GM18873 (cell line): ENCODE measurements at regions not wholly inside any gene's neighbourhood (a gene's known extent, or its start where the extent isn't known, plus 50 kb on each side); places are given as distances from the start of the nearest gene placed in this dataset.
"Not testable (repeated sequence)": the region's sequence is repeated elsewhere in the genome, so short reads cannot be mapped to it uniquely, and the experiment has no call there.

Experiments used
- ATAC-seq: cut with Tn5 transposase; IDR thresholded peaks from one replicate; pipeline ENCODE4 v1.9.1; 2021; ENCODE audit warnings: mild to moderate bottlenecking, moderate library complexity, moderate number of reproducible peaks; ENCODE audit not compliant: unreplicated experiment, low FRiP score

- ATAC-seq, result no peak
These were observed 234.2 kb downstream of the TOX3 start for GRCh38 chr16:52312716-52313115.

DNA sequence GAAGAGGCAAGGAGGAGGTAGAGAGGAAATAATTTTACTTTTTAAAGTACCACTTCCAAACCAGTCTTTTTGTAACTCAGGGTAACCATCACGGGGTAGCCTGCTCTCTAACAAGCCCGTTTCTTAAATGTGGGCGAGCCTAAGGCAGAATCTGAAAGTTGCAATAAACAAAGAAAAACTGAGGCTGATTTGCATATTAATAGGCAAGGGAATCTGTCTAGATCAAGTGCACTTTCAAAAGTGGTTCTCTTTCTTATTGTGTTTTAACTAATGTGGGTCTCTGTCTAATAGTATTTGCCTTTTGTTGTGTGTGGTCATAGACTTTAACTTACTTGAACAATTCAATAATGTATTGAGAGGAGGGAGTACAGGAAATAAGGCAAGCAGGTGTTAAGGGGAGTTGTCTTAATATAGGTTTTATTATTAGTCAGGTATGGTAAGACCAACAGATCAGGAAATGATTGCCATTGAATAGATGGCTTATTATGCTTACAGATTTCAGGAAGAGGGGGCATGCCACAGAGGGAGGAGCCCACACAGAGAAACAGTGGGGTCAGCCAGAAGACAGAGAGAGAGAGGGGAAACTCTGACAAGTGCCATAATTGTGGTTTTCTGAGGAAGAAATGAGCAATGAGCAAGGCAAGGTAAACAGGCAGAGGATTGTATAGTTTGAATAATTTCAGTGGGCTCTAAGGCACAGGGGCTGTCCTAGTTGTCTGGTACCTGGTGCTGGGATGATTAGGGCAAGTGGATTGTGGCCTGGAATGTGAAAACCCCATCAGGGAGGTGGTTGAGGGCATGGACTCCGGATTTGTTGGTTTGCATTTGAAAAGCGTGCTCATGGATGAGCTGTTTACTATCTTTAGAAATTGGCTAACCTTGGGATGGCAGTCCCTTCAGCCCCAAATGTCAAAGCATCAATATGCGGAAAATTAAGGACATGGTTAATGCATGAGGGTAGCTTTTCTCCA, 237.2 kb downstream of the TOX3 start:
- ATAC-seq, result no peak

GRCh38 chr16:52308051-52308450, 238.9 kb downstream of the TOX3 start:
- no peak for ATAC-seq

GRCh38 chr16:52301026-52301425, 245.9 kb downstream of the TOX3 start:
- no peak for ATAC-seq

DNA sequence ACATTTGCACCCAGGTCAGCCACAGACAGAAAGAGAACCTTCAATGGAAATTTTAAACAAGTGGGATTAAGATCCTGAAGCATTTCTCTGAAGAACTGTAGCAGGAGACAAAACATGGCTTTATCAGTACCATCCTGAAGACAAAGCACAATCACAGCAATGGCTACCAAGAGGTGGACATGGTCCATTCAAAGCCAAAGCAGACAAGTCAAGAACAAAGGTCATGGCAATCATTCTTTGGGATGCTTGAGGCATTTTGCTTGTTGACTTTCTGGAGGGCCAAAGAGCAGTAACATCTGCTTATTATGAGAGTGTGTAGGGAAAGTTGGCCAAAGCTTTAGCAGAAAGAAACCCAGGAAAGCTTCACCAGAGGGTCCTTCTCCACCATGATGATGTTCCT, 248.2 kb downstream of the TOX3 start:
- ATAC-seq, result no peak

DNA sequence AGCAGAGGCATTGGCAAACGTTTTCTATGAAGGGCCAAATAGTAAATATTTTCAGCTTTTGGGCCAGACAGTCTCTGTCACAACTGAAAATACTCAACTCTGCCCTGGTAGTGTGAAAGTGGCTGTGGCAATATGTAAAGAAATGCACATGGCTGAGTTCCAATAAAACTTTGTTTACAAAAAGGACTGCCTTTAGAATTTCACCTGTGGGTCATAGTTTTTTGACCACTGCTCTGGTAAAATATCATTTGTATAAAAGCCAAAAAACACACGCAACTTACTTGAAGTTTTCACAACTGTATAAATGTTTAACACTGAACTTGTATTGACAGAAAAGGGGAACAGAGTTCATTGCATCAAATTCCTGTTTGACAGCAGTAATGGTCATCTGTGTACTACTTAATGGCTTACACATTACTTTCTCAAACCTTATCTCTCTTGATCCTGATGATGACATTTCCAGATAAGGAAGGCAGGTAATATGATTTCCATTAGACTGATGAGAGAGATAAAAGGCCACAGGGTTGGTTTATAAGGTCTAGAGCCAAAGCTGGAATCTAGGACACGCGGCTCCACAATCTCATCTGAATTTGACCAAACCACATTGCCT, 250.1 kb downstream of the TOX3 start:
- ATAC-seq, result not testable (repeated sequence)

- ATAC-seq, result no peak
These were observed 250.9 kb downstream of the TOX3 start for GRCh38 chr16:52296076-52296475.

GRCh38 chr16:52294660-52295059, 252.3 kb downstream of the TOX3 start:
- ATAC-seq, result no peak

- ATAC-seq, result no peak
These were observed 253.7 kb downstream of the TOX3 start for GRCh38 chr16:52293204-52293603.

DNA sequence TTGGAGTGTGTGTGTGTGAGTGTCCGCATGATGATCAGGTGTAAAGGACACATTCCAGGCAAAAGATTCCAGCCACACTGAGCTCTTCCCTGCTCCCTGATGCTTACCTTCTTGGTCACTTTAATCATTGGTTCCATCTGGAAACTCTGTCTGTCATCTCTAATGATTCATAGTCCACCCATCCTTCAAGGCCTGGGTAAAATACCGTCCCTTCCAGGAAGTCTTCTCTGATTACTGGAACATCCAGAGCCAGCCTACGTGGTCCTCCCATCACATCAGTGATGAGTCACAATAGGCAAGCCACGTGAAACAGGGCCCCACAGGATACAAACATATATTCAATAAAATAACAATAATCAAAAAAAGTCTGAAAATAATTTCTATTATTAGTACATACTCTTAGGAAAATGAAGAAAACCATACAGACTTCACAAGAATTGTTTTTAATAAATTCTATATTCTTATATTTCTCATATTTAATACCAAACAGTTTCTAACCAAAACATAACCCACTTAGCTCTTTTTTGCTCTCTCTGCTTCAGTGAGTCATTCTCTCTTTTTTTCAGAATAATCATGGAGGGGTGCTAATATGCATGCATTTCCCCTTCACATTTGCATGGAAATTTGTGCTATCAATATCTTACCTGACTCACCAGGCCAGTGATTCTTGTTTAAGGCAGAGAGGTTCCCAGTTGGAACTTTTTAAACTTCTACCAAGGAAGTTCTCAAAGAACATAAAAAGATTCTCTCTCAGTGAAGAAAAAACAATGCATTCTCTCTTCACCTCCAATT, 263.2 kb downstream of the TOX3 start:
- ATAC-seq, result no peak

GRCh38 chr16:52283018-52283417, 263.9 kb downstream of the TOX3 start:
- ATAC-seq, result no peak

GRCh38 chr16:52280086-52280485, 266.9 kb downstream of the TOX3 start:
- ATAC-seq, result no peak

DNA sequence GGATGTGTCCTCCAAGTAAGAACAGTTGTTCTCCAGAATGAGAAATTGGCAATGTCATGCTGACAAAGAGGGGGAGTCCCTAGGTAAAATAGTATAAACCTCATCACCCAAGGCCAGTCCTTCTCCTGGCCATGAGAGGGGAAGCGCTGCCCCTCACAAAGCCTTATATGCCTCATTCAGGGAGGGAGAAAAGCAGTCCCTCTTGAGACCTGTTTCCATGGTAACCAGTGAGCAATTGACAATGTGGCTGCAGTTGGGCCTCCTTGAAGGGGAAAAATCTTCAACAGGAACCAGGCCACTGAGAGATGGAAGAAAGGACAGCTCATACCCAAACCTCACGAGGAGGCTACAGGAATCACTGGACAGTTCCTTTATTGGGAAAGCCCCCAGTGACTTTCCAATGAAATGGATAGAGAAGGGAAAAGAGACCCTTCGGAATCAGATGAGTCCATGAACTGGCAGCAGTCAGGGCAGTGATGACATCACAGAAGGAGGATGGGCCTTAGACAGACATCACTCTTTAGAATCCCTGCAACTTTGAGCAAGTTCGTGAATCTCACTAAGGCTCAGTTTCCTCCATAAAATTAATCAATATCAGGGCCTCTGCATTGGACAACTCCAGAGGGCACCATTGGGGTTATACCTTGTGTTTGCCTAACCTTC, 275.7 kb downstream of the TOX3 start:
- ATAC-seq, result no peak

DNA sequence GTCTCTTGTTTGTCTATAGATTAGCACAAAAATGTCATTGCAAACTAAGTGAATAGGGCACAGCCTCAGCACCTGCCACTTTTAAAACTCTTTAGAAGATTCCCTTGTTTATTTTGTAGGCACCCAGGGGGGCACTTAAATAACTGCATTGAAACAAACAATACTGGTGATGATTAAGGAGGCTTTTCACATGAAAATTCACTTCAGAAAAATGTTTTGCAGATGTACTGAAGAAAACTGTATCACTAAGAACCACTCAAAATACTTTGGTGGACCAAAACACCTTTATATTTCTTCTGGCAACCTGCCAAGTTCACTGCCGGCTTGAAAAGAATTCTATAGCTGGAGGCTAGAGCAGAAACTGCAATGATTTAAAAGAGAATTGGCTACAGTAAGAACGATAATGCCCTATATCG, 281.5 kb downstream of the TOX3 start:
- ATAC-seq, result no peak

- ATAC-seq, result no peak
These were observed 289.4 kb downstream of the TOX3 start for GRCh38 chr16:52257534-52257933.

- no peak for ATAC-seq
These were observed 290.4 kb downstream of the TOX3 start for GRCh38 chr16:52256310-52257078.

- no peak for ATAC-seq
These were observed 292.2 kb downstream of the TOX3 start for GRCh38 chr16:52254746-52255145.

GRCh38 chr16:52252680-52253079, 294.3 kb downstream of the TOX3 start:
- no peak for ATAC-seq

- ATAC-seq, result no peak
These were observed 295.4 kb downstream of the TOX3 start for GRCh38 chr16:52251495-52251894.

DNA sequence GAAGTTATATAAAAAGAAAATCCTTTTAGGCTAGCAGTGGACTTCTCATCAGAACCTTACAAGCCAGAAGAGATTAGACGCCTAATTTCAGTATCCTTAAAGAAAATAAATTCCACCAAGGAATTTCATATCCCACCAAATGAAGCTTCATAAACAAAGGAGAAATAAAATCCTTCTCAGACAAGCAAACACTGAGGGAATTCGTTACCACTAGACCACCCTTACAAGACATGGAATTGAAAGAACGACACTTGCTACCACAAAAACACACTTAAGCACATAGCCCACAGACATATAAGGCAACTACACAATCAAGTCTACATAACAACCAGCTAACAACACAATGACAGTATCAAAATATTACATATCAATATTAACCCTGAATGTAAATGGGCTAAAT, 299.2 kb downstream of the TOX3 start:
- ATAC-seq, result no peak
